SK-N-MC (cell line): ENCODE measurements at regions not wholly inside any gene's neighbourhood (a gene's known extent, or its start where the extent isn't known, plus 50 kb on each side); places are given as distances from the start of the nearest gene placed in this dataset.

Source experiments
- EZH2 ChIP-seq: fragments of 200-600 bp; sonication (generic); IDR thresholded peaks from one replicate; pipeline ENCODE4 v1.6.1; 2017; ENCODE audit warnings: antibody characterized with exemption
- FOXP2 ChIP-seq: optimal IDR thresholded peaks from 2 replicates; pipeline ENCODE3; 2011; ENCODE audit warnings: mild to moderate bottlenecking, moderate library complexity; ENCODE audit not compliant: insufficient read depth; ENCODE audit errors: extremely low read length, control extremely low read depth
- POLR2AphosphoS5 ChIP-seq: IDR thresholded peaks from 2 replicates; pipeline ENCODE4 v1.6.1; 2012; ENCODE audit warnings: mild to moderate bottlenecking, low read depth, low read length, borderline replicate concordance

DNA sequence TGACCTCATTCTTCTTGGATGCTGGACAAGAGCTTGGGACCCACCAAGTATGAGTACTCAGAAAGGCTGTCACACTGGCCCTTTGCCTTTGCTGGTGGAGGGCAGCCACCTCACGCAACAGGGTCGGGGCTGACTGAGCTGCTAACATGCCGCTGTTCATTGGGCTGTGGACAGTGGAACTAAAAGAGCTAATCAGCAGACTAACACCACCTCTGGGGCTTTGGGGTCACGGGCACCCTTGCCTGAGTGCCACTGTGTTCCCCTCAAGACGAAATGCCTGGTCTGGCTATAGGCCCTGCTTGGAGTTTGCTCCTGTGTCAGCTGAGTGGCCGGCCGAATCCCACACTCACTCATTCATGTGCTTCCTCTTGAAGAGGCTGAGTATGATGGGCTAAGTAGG, 559.6 kb downstream of the SPRY1 start:
- TF ChIP-seq EZH2 (no peak), POLR2AphosphoS5 (no peak), FOXP2 (no peak)
